ENCODE measurements at regions not wholly inside any gene's neighbourhood (a gene's known extent, or its start where the extent isn't known, plus 50 kb on each side); places are given as distances from the start of the nearest gene placed in this dataset.
"Not testable (repeated sequence)": the region's sequence is repeated elsewhere in the genome, so short reads cannot be mapped to it uniquely, and the experiment has no call there.

- DNase-seq = no peak
Measured at GRCh38 chr12:70074510-70074909, 168.7 kb upstream of the CNOT2 start.

GRCh38 chr12:70077441-70077840 lies 165.8 kb upstream of the CNOT2 start:
- DNase-seq = no peak

GRCh38 chr12:70078161-70078560 lies 165.1 kb upstream of the CNOT2 start:
- no peak for DNase-seq

GRCh38 chr12:70080566-70080965 lies 162.7 kb upstream of the CNOT2 start:
- no peak for DNase-seq

GRCh38 chr12:70082997-70083676 lies 160.1 kb upstream of the CNOT2 start:
- no peak for DNase-seq

GRCh38 chr12:70083677-70084020 lies 159.6 kb upstream of the CNOT2 start:
- DNase-seq = no peak

GRCh38 chr12:70086372-70086771 lies 156.9 kb upstream of the CNOT2 start:
- not testable (repeated sequence) for DNase-seq

- DNase-seq = no peak
Measured at GRCh38 chr12:70091021-70091521, 152.2 kb upstream of the CNOT2 start.

- DNase-seq = no peak
Measured at GRCh38 chr12:70094467-70094866, 148.8 kb upstream of the CNOT2 start.

DNA sequence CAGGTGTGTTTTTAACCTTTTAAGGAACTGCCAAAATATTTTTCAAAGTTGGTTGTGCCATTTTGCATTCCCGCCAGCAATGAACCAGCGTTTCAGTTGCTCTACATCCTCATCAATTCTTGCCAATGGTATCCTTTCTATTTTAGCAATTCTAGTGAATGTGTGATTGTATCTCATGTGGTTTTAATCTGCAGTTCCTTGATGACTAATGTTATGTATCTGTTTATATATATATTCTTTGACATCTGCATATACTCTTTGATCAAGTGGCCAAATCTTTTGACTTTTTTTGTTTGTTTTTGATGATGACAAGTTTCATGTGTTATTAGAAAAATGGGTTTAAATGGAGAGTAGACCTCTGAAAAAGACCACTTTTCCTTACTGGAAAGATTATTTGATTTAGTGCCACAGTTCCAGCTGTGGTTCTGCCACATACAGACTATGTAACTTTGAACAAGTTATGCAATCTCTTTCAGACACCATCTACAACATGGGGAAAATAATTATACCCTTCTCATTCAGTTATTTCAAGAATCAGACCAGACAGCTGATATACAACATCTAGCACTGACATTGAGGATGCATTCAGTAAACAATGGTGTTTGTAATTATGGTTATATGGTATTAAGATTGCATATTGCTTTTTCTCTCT lies 146.3 kb upstream of the CNOT2 start:
- no peak for DNase-seq

GRCh38 chr12:70101064-70101463 lies 142.2 kb upstream of the CNOT2 start:
- no peak for DNase-seq

GRCh38 chr12:70106347-70106746 lies 136.9 kb upstream of the CNOT2 start:
- DNase-seq = no peak

DNA sequence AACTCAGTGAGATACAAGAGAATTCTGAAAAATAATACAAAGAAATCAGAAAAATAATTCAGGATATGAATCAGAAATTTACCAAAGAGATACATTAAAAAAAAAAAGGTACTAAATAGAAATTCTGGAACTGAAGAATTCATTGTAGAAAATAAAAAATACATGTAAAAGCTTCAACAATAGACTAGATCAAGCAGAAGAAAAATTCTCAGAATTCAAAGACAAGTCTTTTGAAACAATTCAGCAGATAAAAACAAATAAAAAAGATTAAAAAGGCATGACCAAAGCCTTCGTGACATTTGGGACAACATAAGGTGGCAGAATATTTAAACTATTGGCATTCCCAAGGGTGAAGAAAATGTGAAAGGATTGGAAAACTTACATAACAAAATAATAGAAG lies 133.1 kb upstream of the CNOT2 start:
- DNase-seq = no peak

- DNase-seq = no peak
Measured at GRCh38 chr12:70117670-70118069, 125.6 kb upstream of the CNOT2 start.

GRCh38 chr12:70120970-70121369 lies 122.3 kb upstream of the CNOT2 start:
- no peak for DNase-seq

- no peak for DNase-seq
Measured at GRCh38 chr12:70121562-70121961, 121.7 kb upstream of the CNOT2 start.

- DNase-seq = no peak
Measured at GRCh38 chr12:70122804-70123203, 120.4 kb upstream of the CNOT2 start.

- DNase-seq = no peak
Measured at GRCh38 chr12:70149013-70149412, 94.2 kb upstream of the CNOT2 start.

GRCh38 chr12:70149665-70150064 lies 93.6 kb upstream of the CNOT2 start:
- DNase-seq = no peak

- no peak for DNase-seq
Measured at GRCh38 chr12:70150230-70150629, 93.0 kb upstream of the CNOT2 start.

DNA sequence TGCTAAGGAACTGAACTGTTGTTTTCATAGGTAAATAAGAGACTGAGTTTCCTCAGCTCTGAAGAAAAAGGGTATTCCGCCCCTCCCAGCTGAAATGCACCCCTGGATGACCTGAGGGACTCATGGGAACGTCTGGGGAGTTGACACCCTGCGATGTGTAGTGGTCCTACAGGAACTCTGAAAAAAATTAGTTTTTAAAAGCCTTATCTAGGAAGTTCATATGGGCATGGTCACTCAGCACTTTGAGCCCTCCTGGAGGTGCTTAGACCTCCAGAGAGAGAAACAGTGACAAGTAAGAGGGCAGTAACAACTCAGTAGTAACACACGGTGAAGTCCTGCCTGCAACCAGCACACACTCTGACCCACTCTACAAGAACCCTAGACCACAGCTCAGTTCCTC lies 91.2 kb upstream of the CNOT2 start:
- DNase-seq = no peak

DNA sequence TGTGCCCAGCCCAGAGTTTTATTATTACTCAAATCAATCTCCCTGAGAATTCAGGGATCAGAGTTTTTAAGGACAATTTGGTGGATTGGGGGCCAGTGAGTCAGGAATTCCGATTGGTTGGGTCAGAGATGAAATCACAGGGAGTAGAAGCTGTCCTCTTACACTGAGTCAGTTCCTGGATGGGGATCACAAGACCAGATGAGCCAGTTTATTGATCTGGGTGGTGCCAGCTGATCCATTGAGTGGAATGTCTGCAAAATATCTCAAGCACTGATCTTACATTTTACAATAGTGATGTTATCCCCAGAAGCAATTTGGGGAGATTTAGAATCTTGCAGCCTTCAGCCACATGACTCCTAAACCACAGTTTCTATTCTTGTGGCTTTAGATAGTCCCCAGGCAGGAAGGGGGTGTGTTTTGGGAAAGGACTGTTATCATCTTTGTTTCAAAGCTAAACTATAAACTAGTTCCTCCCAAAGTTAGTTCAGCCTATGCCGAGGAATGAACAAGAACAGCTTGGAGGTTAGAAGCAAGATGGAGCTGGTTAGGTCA lies 89.1 kb upstream of the CNOT2 start:
- DNase-seq = no peak

GRCh38 chr12:70154960-70155589 lies 88.2 kb upstream of the CNOT2 start:
- DNase-seq = no peak

DNA sequence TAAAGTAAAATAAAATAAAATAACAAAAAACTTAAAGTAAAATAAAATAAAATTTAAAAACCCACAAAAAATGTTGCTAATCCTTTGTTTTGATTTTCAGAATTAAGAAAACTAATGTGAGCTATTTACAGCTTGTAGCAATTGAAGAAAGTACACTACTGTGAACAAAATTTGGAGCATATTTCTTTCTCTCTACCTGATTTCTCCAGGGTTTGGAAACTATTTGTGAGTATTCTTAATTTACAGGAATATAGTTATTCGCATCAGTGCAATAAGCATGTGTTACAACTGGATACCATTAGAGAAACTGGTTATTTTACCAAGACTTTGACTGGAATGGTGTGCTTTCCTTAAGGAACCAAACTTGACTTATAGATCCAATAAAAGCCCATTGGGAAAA lies 86.1 kb upstream of the CNOT2 start:
- DNase-seq = no peak
